ENCODE measurements at regions not wholly inside any gene's neighbourhood (a gene's known extent, or its start where the extent isn't known, plus 50 kb on each side); places are given as distances from the start of the nearest gene placed in this dataset.

- TF ChIP-seq CTCF (IDR thresholded peaks at IDR 0.05) (no peak), POLR2A (IDR thresholded peaks at IDR 0.05) (no peak)
Observed at GRCh38 chr10:118173296-118173695, 126.6 kb upstream of the RAB11FIP2 start.
